ENCODE measurements at regions not wholly inside any gene's neighbourhood (a gene's known extent, or its start where the extent isn't known, plus 50 kb on each side); places are given as distances from the start of the nearest gene placed in this dataset.
"Not testable (repeated sequence)": the region's sequence is repeated elsewhere in the genome, so short reads cannot be mapped to it uniquely, and the experiment has no call there.

DNA sequence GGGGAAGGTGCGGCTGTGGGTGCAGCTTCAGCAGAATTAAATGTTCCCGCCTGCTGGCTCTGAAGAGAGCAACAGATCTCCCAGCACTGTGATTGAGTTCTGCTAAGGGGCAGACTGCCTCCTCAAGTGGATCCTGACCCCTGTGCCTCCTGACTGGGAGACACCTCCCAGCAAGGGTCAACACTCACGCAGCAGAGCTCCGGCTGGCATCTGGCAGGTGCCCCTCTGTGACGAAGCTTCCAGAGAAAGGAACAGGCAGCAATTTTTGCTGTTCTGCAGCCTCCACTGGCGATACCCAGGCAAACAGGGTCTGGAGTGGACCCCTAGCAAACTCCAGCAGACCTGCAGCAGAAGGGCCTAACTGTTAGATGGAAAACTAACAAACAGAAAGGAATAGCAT lies 454.3 kb upstream of the MIR17HG start:
- H3K4me3 ChIP-seq (ENCODE audit: low read length); H3K4me1 ChIP-seq (ENCODE audit: insufficient read depth, low read length); H3K9me3 ChIP-seq (ENCODE audit: low read depth, low read length); H3K27me3 ChIP-seq (ENCODE audit: insufficient read depth, low read length): not testable (repeated sequence)

- H3K4me3 ChIP-seq (ENCODE audit: low read length) = no peak overlapping the region
- no peaks in the 10 kb centered on the region for H3K4me1 ChIP-seq (ENCODE audit: insufficient read depth, low read length)
- no peaks in the 10 kb centered on the region for H3K9me3 ChIP-seq (ENCODE audit: low read depth, low read length)
- H3K27me3 ChIP-seq (ENCODE audit: insufficient read depth, low read length) = no peaks in the 10 kb centered on the region
These were observed 451.5 kb upstream of the MIR17HG start for GRCh38 chr13:90896002-90896401.

DNA sequence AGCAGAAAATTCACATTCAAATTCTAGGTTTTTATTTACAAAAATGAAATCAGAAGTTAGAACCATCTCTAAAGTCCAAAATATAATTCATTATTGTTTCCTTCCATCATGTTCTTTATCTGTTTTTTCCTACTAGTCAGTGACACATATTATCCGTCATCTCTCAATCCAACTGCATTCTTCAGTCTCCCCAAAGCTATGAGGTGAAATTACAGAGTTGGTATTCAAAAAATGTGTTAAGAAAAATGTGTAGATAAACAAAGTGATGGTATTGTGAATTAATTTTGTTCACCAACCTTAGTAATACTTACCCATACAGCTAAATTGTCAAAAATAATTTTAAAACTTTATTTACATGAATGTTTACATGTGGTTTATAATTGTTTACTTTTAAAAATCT lies 448.7 kb upstream of the MIR17HG start:
- Histone ChIP-seq H3K27me3 (ENCODE audit: insufficient read depth, low read length) (no peaks in the 10 kb centered on the region), H3K4me3 (ENCODE audit: low read length) (no peak overlapping the region), H3K9me3 (ENCODE audit: low read depth, low read length) (no peaks in the 10 kb centered on the region), H3K4me1 (ENCODE audit: insufficient read depth, low read length) (no peaks in the 10 kb centered on the region)

DNA sequence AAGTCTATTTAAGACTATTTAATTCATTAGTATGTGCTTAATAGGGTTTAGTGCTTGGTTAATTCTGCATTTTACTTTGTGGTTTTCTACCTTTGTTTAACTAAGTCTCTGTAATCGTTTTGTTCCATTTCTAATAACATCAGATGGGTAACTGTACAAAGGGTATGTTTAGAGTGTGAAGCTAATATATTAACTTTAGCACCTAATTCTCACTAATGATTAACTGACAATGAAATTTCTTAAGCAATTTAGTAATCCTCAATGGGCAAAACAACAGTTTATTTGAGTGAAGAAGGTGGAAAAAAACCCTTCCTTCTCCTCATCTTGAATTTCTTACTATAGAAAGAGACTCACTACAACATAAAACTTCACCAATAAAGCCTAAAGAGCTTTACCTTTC lies 448.1 kb upstream of the MIR17HG start:
- Histone ChIP-seq H3K4me1 (ENCODE audit: insufficient read depth, low read length) (no peaks in the 10 kb centered on the region), H3K9me3 (ENCODE audit: low read depth, low read length) (no peaks in the 10 kb centered on the region), H3K4me3 (ENCODE audit: low read length) (no peak overlapping the region), H3K27me3 (ENCODE audit: insufficient read depth, low read length) (no peaks in the 10 kb centered on the region)

GRCh38 chr13:90902255-90902654 lies 445.2 kb upstream of the MIR17HG start:
- H3K4me1 ChIP-seq (ENCODE audit: insufficient read depth, low read length) = no peaks in the 10 kb centered on the region
- H3K4me3 ChIP-seq (ENCODE audit: low read length) = no peak overlapping the region
- H3K27me3 ChIP-seq (ENCODE audit: insufficient read depth, low read length) = no peaks in the 10 kb centered on the region
- H3K9me3 ChIP-seq (ENCODE audit: low read depth, low read length) = no peaks in the 10 kb centered on the region

- Histone ChIP-seq H3K27me3 (ENCODE audit: insufficient read depth, low read length) (no peaks in the 10 kb centered on the region), H3K4me3 (ENCODE audit: low read length) (no peak overlapping the region), H3K4me1 (ENCODE audit: insufficient read depth, low read length) (no peaks in the 10 kb centered on the region), H3K9me3 (ENCODE audit: low read depth, low read length) (no peaks in the 10 kb centered on the region)
These were observed 440.9 kb upstream of the MIR17HG start for GRCh38 chr13:90906554-90906953.

DNA sequence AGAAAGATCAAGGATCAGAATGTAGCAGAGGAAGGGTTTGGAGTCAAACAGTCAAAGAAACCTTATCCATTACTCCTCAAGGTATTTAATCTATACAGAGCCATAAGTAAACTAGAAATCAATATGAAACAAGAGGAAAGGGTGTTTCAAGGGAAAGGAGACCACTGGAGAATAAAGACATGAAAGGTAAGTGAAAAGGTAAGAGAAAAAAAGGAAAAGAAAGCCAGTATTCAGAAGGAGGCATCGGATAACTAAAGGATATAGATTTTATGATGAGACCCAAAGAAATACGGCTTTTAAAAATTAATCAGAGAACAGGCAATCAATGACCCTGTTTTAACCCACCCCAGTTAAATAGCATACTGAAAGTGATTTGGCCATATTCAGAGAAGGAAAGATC lies 438.7 kb upstream of the MIR17HG start:
- Histone ChIP-seq H3K4me1 (ENCODE audit: insufficient read depth, low read length) (no peaks in the 10 kb centered on the region), H3K4me3 (ENCODE audit: low read length) (no peak overlapping the region), H3K27me3 (ENCODE audit: insufficient read depth, low read length) (no peaks in the 10 kb centered on the region), H3K9me3 (ENCODE audit: low read depth, low read length) (no peaks in the 10 kb centered on the region)

DNA sequence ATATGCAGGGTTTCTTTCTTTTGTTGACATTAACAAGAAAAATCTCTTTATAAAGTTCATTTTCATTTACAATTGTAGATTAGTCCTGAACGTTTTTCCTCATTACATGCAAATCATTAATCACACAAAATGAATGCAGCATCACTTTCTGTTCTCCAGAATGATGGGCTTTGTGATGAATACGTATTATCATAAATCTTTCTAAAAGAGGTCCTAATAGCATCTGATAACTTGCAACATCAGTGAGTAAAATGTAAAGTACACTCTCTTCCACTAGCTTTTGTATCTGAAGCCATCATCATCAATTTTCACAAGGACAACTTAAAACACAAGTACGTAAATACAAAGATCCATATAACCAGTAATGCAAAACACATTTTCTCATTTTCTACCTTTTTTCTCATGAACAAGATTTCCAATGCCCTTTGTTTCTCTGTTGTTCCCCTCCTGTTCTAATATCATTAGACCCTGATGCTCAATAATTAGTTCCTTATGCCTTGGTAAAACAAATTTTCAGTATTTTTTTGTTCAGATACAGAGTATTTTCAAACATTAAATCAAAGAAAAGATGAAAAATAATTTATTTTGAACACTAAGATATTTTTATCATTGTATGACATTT lies 437.4 kb upstream of the MIR17HG start:
- H3K4me1 ChIP-seq (ENCODE audit: insufficient read depth, low read length) = no peaks in the 10 kb centered on the region
- no peak overlapping the region for H3K4me3 ChIP-seq (ENCODE audit: low read length)
- no peaks in the 10 kb centered on the region for H3K9me3 ChIP-seq (ENCODE audit: low read depth, low read length)

GRCh38 chr13:90912247-90912646 lies 435.2 kb upstream of the MIR17HG start:
- Histone ChIP-seq H3K4me3 (ENCODE audit: low read length) (no peak overlapping the region), H3K9me3 (ENCODE audit: low read depth, low read length) (no peaks in the 10 kb centered on the region), H3K27me3 (ENCODE audit: insufficient read depth, low read length) (no peaks in the 10 kb centered on the region), H3K4me1 (ENCODE audit: insufficient read depth, low read length) (no peaks in the 10 kb centered on the region)

More for the DNA sequence above, 437.4 kb upstream of the MIR17HG start:
- no peaks in the 10 kb centered on the region for H3K27me3 ChIP-seq (ENCODE audit: insufficient read depth, low read length)

- H3K9me3 ChIP-seq (ENCODE audit: low read depth, low read length) = no peaks in the 10 kb centered on the region
- H3K27me3 ChIP-seq (ENCODE audit: insufficient read depth, low read length) = no peaks in the 10 kb centered on the region
- no peaks in the 10 kb centered on the region for H3K4me1 ChIP-seq (ENCODE audit: insufficient read depth, low read length)
- no peak overlapping the region for H3K4me3 ChIP-seq (ENCODE audit: low read length)
These were observed 429.0 kb upstream of the MIR17HG start for GRCh38 chr13:90918536-90918935.

GRCh38 chr13:90919153-90919552 lies 428.3 kb upstream of the MIR17HG start:
- Histone ChIP-seq H3K4me1 (ENCODE audit: insufficient read depth, low read length) (no peaks in the 10 kb centered on the region), H3K27me3 (ENCODE audit: insufficient read depth, low read length) (no peaks in the 10 kb centered on the region), H3K4me3 (ENCODE audit: low read length) (no peak overlapping the region), H3K9me3 (ENCODE audit: low read depth, low read length) (no peaks in the 10 kb centered on the region)

GRCh38 chr13:90926459-90926858 lies 421.0 kb upstream of the MIR17HG start:
- Histone ChIP-seq H3K27me3 (ENCODE audit: insufficient read depth, low read length) (no peaks in the 10 kb centered on the region), H3K9me3 (ENCODE audit: low read depth, low read length) (no peaks in the 10 kb centered on the region), H3K4me1 (ENCODE audit: insufficient read depth, low read length) (no peaks in the 10 kb centered on the region), H3K4me3 (ENCODE audit: low read length) (no peak overlapping the region)

- Histone ChIP-seq H3K9me3 (ENCODE audit: low read depth, low read length) (no peaks in the 10 kb centered on the region), H3K4me3 (ENCODE audit: low read length) (no peak overlapping the region), H3K27me3 (ENCODE audit: insufficient read depth, low read length) (no peaks in the 10 kb centered on the region), H3K4me1 (ENCODE audit: insufficient read depth, low read length) (no peaks in the 10 kb centered on the region)
These were observed 419.4 kb upstream of the MIR17HG start for GRCh38 chr13:90928109-90928508.

DNA sequence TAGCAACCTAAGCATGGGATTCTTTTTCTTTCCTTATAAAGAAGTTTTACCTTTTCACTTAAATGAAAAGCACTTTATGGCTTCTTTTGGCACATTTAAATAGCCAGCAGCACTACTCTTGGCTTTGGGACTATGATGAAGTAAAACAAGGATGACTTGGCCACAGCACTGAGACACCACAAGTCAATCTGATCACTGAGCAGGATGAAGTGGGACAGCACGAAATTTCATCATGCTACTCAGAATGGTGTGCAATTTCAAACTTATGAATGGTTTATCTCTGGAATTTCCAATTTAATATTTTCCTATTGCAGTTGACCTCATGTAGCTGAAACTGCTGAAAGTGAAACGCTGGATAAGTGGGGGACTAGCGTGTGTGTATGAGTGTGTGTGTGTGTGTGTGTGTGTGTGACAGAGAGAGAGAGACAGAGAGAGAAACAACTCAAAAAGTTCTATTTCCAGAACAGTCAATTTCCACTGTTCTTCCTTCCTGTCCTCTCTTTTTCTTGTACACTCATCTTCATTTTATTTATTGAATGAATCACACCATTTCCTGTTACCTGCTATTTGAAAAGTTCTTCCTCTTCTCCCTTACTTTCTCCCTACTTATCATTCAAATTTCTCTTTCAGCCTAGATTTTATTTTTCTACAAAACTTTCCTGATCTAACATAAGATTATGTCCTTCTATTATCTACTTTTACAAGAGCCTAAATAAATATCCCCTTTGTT lies 414.2 kb upstream of the MIR17HG start:
- H3K4me3 ChIP-seq (ENCODE audit: low read length) = no peak overlapping the region
- H3K9me3 ChIP-seq (ENCODE audit: low read depth, low read length) = no peaks in the 10 kb centered on the region
- H3K4me1 ChIP-seq (ENCODE audit: insufficient read depth, low read length) = no peaks in the 10 kb centered on the region
- H3K27me3 ChIP-seq (ENCODE audit: insufficient read depth, low read length) = no peaks in the 10 kb centered on the region

- no peaks in the 10 kb centered on the region for H3K9me3 ChIP-seq (ENCODE audit: low read depth, low read length)
- H3K4me1 ChIP-seq (ENCODE audit: insufficient read depth, low read length) = no peaks in the 10 kb centered on the region
- no peak overlapping the region for H3K4me3 ChIP-seq (ENCODE audit: low read length)
- no peaks in the 10 kb centered on the region for H3K27me3 ChIP-seq (ENCODE audit: insufficient read depth, low read length)
These were observed 412.7 kb upstream of the MIR17HG start for GRCh38 chr13:90934741-90935140.

- Histone ChIP-seq H3K4me1 (ENCODE audit: insufficient read depth, low read length) (no peaks in the 10 kb centered on the region), H3K9me3 (ENCODE audit: low read depth, low read length) (no peaks in the 10 kb centered on the region), H3K27me3 (ENCODE audit: insufficient read depth, low read length) (no peaks in the 10 kb centered on the region), H3K4me3 (ENCODE audit: low read length) (no peak overlapping the region)
These were observed 408.6 kb upstream of the MIR17HG start for GRCh38 chr13:90938848-90939247.

Measured in mononuclear cell (primary cell).